ENCODE measurements at regions not wholly inside any gene's neighbourhood (a gene's known extent, or its start where the extent isn't known, plus 50 kb on each side); places are given as distances from the start of the nearest gene placed in this dataset.

GRCh38 chr5:66364186-66364585 is 220.1 kb downstream of the SREK1 start:
- H4K5ac ChIP-seq (ENCODE audit: insufficient read length, low read depth, low read length): no peak overlapping the region
- Mint-ChIP-seq H3K27me3 (ENCODE audit: low read depth) (peaks cover 4% of the 10 kb centered on the region), H3K4me1 (peaks cover 0 to 3% of the 10 kb centered on the region in 2 experiments; a peak in 1 of 4 replicates), H3K36me3 (ENCODE audit: insufficient read depth in 1 of 3, low read depth in 3 of 3) (no peaks in the 10 kb centered on the region), H3K9me3 (no peaks in the 10 kb centered on the region), H3K27ac (no peak overlapping the region), H3K4me3 (no peak overlapping the region)
- H2AK5ac ChIP-seq (ENCODE audit: insufficient read length, low read length): no peak overlapping the region
- no peak overlapping the region for H3T11ph ChIP-seq (ENCODE audit: low read length)
- no peak overlapping the region for H2BK5ac ChIP-seq (ENCODE audit: insufficient read length, low read length)
- no peak overlapping the region for H4K91ac ChIP-seq (ENCODE audit: insufficient read length, low read depth, low read length)
- H3K14ac ChIP-seq (ENCODE audit: insufficient read depth, low read length): no peak overlapping the region
- no peak overlapping the region for H3K9ac ChIP-seq (ENCODE audit: extremely low read depth, insufficient read length, low read length)
- H3K79me2 ChIP-seq (ENCODE audit: insufficient read depth, low read length): no peaks in the 10 kb centered on the region
- H3K27me3 ChIP-seq (ENCODE audit: insufficient read depth, low read length): no peaks in the 10 kb centered on the region
- H3K9me3 ChIP-seq (ENCODE audit: control insufficient read depth, low read depth, low read length): no peaks in the 10 kb centered on the region
- H3K18ac ChIP-seq (ENCODE audit: insufficient read length, low read depth, low read length): no peak overlapping the region
- no peak overlapping the region for H3K4ac ChIP-seq (ENCODE audit: low read depth, low read length)
- H2BK12ac ChIP-seq (ENCODE audit: insufficient read length, low read depth, low read length): no peak overlapping the region
- H3K4me2 ChIP-seq (ENCODE audit: insufficient read depth, insufficient read length, low read length): no peak overlapping the region
- no peak overlapping the region for H2AFZ ChIP-seq (ENCODE audit: low read length)
- no peak overlapping the region for H2BK20ac ChIP-seq (ENCODE audit: low read depth, low read length, poor library complexity, severe bottlenecking)
- no peak overlapping the region for H4K8ac ChIP-seq (replicated peaks; ENCODE audit: insufficient read length, low read depth, low read length)
- no CpG with 5 or more reads among the region's 2 CpGs for WGBS (ENCODE audit: extremely low coverage, insufficient read length, low lambda C conversion rate)
- no peak overlapping the region for H3K27ac ChIP-seq (ENCODE audit: insufficient read length, low read depth, low read length)
- DNase-seq: no peak
- no peak overlapping the region for H2BK120ac ChIP-seq (ENCODE audit: low read depth, low read length, poor library complexity, severe bottlenecking)
- H3K23me2 ChIP-seq (ENCODE audit: insufficient read length, low read depth, low read length, poor library complexity, severe bottlenecking): no peaks in the 10 kb centered on the region
- no peaks in the 10 kb centered on the region for H4K20me1 ChIP-seq (ENCODE audit: control insufficient read depth, insufficient read depth, insufficient read length)
- TF ChIP-seq CTCF (conservative IDR thresholded peaks at IDR 0.05): no peak
- no peak overlapping the region for H2BK15ac ChIP-seq (ENCODE audit: low read depth, low read length)
- no peaks in the 10 kb centered on the region for H3K79me1 ChIP-seq (ENCODE audit: insufficient read depth, low read depth, low read length, poor library complexity, severe bottlenecking)
- H3K56ac ChIP-seq (ENCODE audit: insufficient read length, low read depth, low read length): no peak overlapping the region
- H3K4me1 ChIP-seq (ENCODE audit: insufficient read depth, low read length): no peaks in the 10 kb centered on the region
- no peak overlapping the region for H3K23ac ChIP-seq (ENCODE audit: insufficient read length, low read depth, low read length)

Data from H9 (cell line).